OCI-LY3 (cell line): ENCODE measurements at regions not wholly inside any gene's neighbourhood (a gene's known extent, or its start where the extent isn't known, plus 50 kb on each side); places are given as distances from the start of the nearest gene placed in this dataset.

Source experiments
- EZH2phosphoT487 ChIP-seq: fragments of 200-600 bp; shearing (Covaris generic); IDR thresholded peaks from 2 replicates; pipeline ENCODE4 v1.6.1; 2018; ENCODE audit warnings: antibody characterized with exemption, mixed run types, low read depth
- TF ChIP-seq, protein P1 (sequence below): fragments of 200-600, 300-600 bp; sonication (generic); IDR thresholded peaks from 2 replicates; pipeline ENCODE4 v1.5.1; 2014; ENCODE audit warnings: antibody characterized with exemption, low read length, low read depth

DNA sequence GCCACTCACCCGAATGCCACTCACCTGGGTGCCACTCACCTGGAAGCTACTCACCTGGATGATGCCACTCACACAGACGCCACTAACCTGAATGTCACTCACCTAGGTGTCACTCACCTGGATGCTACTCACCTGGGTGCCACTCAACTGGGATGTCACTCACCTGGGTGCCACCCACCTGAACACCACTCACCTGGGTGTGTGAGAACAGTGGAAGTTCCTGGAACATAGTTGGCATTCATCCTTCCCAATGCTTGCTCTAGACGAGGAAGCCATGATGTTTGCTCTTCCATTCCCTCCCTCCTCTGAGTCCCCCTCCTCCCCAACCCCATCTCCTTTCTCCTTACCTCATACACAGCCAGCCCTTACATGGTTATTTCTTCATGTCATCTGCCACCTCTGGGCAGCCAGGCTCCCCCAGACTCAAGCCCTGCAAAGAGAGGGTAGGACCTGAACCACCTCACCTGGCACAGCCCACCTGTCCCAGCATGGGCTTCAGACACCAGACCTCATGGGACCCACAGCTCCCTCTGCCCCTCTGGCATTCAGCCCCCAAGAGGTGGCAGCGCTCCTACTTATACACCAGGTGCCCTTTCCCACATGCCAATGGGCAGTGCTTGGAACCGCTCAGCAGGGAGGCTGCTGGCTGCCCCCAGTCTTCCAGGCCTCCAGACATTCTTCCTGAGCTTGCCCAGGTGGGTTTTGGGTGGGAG is 171.8 kb upstream of the FOXF1 start:
- TF ChIP-seq, protein P1, sequence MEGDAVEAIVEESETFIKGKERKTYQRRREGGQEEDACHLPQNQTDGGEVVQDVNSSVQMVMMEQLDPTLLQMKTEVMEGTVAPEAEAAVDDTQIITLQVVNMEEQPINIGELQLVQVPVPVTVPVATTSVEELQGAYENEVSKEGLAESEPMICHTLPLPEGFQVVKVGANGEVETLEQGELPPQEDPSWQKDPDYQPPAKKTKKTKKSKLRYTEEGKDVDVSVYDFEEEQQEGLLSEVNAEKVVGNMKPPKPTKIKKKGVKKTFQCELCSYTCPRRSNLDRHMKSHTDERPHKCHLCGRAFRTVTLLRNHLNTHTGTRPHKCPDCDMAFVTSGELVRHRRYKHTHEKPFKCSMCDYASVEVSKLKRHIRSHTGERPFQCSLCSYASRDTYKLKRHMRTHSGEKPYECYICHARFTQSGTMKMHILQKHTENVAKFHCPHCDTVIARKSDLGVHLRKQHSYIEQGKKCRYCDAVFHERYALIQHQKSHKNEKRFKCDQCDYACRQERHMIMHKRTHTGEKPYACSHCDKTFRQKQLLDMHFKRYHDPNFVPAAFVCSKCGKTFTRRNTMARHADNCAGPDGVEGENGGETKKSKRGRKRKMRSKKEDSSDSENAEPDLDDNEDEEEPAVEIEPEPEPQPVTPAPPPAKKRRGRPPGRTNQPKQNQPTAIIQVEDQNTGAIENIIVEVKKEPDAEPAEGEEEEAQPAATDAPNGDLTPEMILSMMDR = no peak
- no peak for TF ChIP-seq EZH2phosphoT487
